RWPE2 (cell line): ENCODE measurements at regions not wholly inside any gene's neighbourhood (a gene's known extent, or its start where the extent isn't known, plus 50 kb on each side); places are given as distances from the start of the nearest gene placed in this dataset.
A peak's percentile ranks its signal among the peaks of the same experiment; 100 is the strongest.

Experiments
- ATAC-seq: fragments of 200-7000 bp; cut with Tn5 transposase; 3 replicates; pipeline ENCODE4 v1.9.1; 2021; ENCODE audit warnings: low read depth
- DNase-seq: peaks from one replicate; pipeline ENCODE4 v3.0.0-alpha.2; 2020; ENCODE audit warnings: low spot score
- H3K27ac ChIP-seq: fragments of 450-650 bp; 2 replicates; pipeline ENCODE4 v1.5.1; 2017; ENCODE audit warnings: mild to moderate bottlenecking; ENCODE audit not compliant: poor library complexity, severe bottlenecking
- H3K27me3 ChIP-seq: fragments of 250-450 bp; sonication (Bioruptor Pico); 2 replicates; pipeline ENCODE4 v1.5.1; 2021; ENCODE audit warnings: mild to moderate bottlenecking, moderate library complexity; ENCODE audit not compliant: insufficient read depth, poor library complexity, severe bottlenecking
- H3K36me3 ChIP-seq: fragments of 250-450 bp; sonication (Bioruptor Pico); 2 replicates; pipeline ENCODE4 v1.5.1; 2020; ENCODE audit warnings: low read depth, mild to moderate bottlenecking, moderate library complexity
- H3K4me1 ChIP-seq: fragments of 250-450 bp; sonication (Bioruptor Pico); 2 replicates; pipeline ENCODE4 v1.5.1; 2021; ENCODE audit warnings: mild to moderate bottlenecking, moderate library complexity; ENCODE audit not compliant: insufficient read depth, poor library complexity, severe bottlenecking
- H3K4me3 ChIP-seq: fragments of 250-450 bp; sonication (Bioruptor Pico); 2 replicates; pipeline ENCODE4 v1.5.1; 2021; ENCODE audit warnings: mild to moderate bottlenecking, moderate library complexity; ENCODE audit not compliant: severe bottlenecking
- H3K9me3 ChIP-seq: fragments of 250-450 bp; sonication (Bioruptor Pico); 2 replicates; pipeline ENCODE4 v1.5.1; 2021; ENCODE audit warnings: mild to moderate bottlenecking, moderate library complexity; ENCODE audit not compliant: severe bottlenecking
- TF ChIP-seq, protein P1 (sequence below): fragments of 450-650 bp; IDR thresholded peaks from one replicate; pipeline ENCODE4 v1.5.1; 2017; ENCODE audit warnings: mild to moderate bottlenecking, moderate library complexity; ENCODE audit not compliant: poor library complexity, severe bottlenecking

DNA sequence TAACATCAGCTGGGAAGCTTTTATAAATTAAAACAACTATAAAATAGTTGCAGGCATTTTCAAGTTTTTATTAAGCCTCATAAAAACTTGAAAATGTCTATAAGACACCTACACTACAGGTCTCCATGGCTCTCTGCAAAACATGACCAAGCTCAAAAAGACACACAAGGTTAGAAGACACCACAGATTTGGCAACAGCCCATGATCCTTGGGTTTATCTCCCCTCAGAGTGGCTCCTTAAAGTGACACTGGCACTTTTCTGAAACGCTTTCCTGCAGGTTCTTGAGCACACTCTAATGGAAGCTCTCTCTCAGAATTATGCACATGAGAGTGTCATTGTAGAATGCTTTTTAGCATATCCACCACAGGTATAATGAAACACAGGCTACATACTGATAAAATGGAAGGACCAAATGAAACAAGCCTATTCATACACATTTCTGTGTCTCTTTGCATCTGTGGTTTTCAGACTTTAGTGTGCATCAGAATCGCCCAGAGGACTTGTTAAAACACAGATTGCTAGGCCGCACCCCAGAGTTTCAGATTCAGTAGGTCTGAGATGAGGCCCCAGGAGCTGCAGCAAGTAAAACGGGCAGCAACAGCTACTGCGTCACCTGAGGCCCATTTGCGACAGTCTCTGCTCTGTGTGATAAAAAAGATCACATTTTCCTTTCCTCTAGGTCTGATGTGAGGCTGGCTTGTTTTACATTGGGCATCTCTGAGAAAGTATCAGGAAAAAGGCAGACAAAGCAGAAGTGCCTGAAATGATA lies 75.0 kb upstream of the WSB1 start:
- Histone ChIP-seq H3K4me3 (no peak overlapping the region), H3K27ac (no peak overlapping the region), H3K4me1 (no peaks in the 10 kb centered on the region), H3K27me3 (no peaks in the 10 kb centered on the region), H3K36me3 (no peaks in the 10 kb centered on the region), H3K9me3 (no peaks in the 10 kb centered on the region)
- no peak for DNase-seq
- TF ChIP-seq, protein P1, sequence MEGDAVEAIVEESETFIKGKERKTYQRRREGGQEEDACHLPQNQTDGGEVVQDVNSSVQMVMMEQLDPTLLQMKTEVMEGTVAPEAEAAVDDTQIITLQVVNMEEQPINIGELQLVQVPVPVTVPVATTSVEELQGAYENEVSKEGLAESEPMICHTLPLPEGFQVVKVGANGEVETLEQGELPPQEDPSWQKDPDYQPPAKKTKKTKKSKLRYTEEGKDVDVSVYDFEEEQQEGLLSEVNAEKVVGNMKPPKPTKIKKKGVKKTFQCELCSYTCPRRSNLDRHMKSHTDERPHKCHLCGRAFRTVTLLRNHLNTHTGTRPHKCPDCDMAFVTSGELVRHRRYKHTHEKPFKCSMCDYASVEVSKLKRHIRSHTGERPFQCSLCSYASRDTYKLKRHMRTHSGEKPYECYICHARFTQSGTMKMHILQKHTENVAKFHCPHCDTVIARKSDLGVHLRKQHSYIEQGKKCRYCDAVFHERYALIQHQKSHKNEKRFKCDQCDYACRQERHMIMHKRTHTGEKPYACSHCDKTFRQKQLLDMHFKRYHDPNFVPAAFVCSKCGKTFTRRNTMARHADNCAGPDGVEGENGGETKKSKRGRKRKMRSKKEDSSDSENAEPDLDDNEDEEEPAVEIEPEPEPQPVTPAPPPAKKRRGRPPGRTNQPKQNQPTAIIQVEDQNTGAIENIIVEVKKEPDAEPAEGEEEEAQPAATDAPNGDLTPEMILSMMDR = no peak
- ATAC-seq = no peak

DNA sequence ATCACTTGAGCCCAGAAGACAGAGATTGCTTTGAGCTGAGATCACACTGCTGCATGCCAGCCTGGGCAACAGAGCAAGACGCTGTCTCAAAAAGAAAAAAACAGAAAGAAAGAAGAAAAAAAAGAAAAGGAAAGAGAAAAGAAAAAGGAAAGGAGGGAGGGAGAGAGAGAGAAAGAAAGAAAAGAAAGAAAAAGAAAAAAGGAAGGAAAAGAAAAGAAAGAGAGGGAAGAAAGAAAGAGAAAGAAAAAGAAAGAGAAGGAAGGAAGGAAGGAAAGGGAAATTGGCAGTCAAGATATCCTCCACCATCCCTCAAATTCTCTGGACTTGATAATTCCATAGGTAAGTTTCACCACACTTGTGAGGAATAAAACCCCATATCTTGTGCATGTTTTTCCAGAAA lies 71.4 kb upstream of the WSB1 start:
- DNase-seq = no peak
- Histone ChIP-seq H3K4me1 (peaks cover 8% of the 10 kb centered on the region), H3K27ac (no peak overlapping the region), H3K4me3 (no peak overlapping the region), H3K27me3 (no peaks in the 10 kb centered on the region), H3K36me3 (no peaks in the 10 kb centered on the region), H3K9me3 (peaks cover 4% of the 10 kb centered on the region)
- ATAC-seq = no peak
- TF ChIP-seq, protein P1 = no peak

DNA sequence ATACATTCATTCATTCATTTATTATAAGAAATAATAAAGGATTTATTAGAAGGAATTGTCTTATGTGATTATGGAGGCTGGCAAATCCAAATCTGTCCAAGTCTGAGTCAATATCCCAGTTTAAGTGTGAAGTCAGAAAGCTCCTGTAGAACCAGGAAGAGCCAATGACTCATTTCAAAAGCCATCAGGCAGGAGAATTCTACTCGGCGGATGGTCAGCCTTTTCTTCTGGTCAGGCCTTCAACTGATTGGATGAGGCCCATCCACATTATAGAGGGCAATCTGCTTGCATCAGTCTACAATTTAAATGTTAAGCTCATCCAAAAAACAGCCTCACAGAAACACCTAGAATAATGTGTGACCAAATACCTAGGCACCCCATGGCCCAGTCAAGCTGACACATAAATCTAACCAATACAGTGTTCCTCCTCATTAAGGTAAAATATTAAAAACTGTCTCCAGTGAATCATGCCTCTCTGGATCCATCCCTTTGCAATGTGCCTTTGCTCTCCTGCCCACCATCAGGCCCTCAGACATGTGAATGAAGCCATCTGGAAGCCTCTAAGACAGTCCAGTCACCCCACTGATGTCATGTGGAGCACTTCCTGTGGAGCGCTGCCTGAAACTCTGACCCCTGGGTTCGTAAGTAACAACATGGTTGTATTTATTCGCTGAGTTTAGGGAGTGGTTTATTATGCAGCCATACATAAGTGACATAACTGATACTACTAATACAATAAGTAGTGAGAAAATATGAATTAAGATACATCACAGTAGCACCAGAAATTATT lies 69.2 kb upstream of the WSB1 start:
- no peak overlapping the region for H3K4me3 ChIP-seq
- DNase-seq (no peak), ATAC-seq (no peak)
- H3K4me1 ChIP-seq = peaks cover 9% of the 10 kb centered on the region
- no peak overlapping the region for H3K27ac ChIP-seq
- TF ChIP-seq, protein P1 = no peak
- peaks cover 4% of the 10 kb centered on the region for H3K9me3 ChIP-seq
- no peaks in the 10 kb centered on the region for H3K27me3 ChIP-seq
- no peaks in the 10 kb centered on the region for H3K36me3 ChIP-seq

DNA sequence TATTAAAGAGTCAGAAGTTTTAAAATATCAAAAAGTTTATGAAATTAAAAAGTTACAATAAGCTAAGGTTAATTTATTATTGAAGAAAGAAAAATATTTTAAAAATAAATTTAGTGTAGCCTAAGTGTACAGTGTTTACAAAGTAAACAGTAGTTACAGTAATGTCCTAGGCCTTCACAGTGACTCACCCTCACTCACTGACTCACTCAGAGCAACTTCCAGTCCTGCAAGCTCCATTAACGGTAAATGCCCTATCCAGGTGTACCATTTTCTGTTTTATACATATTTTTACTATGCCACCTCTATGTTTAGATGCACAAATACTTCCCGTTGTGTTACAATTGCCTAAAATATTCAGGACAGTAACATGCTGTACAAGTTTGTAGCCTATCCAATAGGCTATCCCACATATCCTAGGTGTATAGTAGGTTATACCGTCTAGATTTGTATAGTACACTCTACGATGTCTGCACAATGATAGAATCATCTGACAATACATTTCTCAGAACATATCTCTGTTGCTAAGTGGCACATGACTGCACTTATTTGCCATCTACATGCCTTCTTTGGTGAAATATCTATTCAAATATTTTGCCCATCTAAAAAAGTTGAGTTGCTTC lies 67.2 kb upstream of the WSB1 start:
- Histone ChIP-seq H3K27me3 (no peaks in the 10 kb centered on the region), H3K4me1 (peaks cover 9% of the 10 kb centered on the region), H3K27ac (no peak overlapping the region), H3K36me3 (no peaks in the 10 kb centered on the region), H3K9me3 (peaks cover 4% of the 10 kb centered on the region), H3K4me3 (no peak overlapping the region)
- DNase-seq = no peak
- ATAC-seq = peak; percentile 100
- TF ChIP-seq, protein P1 = no peak
